Epithelial cell of proximal tubule (primary cell): ENCODE measurements at regions not wholly inside any gene's neighbourhood (a gene's known extent, or its start where the extent isn't known, plus 50 kb on each side); places are given as distances from the start of the nearest gene placed in this dataset.

ENCODE experiments used
- DNase-seq: peaks from one replicate; pipeline ENCODE4 v3.0.0-alpha.2; 2011; ENCODE audit warnings: low read depth
- H3K4me3 ChIP-seq: 2 replicates; pipeline ENCODE4 v1.5.1; 2011; ENCODE audit warnings: low read depth, mild to moderate bottlenecking, low read length
- CTCF ChIP-seq: conservative IDR thresholded peaks from 2 replicates; pipeline ENCODE4 v1.5.1; 2012; ENCODE audit warnings: low read depth, mild to moderate bottlenecking, low read length

GRCh38 chr1:182270731-182271130 lies 120.9 kb downstream of the GLUL start:
- TF ChIP-seq CTCF, result no peak
- no peak for DNase-seq
- H3K4me3 ChIP-seq, result no peak overlapping the region

- no peak for TF ChIP-seq CTCF
- no peak for DNase-seq
- H3K4me3 ChIP-seq, result no peak overlapping the region
These were observed 122.5 kb downstream of the GLUL start for GRCh38 chr1:182269097-182269496.

GRCh38 chr1:182268669-182269068 lies 122.9 kb downstream of the GLUL start:
- no peak for TF ChIP-seq CTCF
- H3K4me3 ChIP-seq, result no peak overlapping the region
- no peak for DNase-seq

GRCh38 chr1:182264185-182264584 lies 127.4 kb downstream of the GLUL start:
- no peak for DNase-seq
- H3K4me3 ChIP-seq, result no peak overlapping the region
- TF ChIP-seq CTCF, result no peak

GRCh38 chr1:182263706-182264105 lies 127.9 kb downstream of the GLUL start:
- DNase-seq, result no peak
- no peak for TF ChIP-seq CTCF

GRCh38 chr1:182262425-182262824 lies 129.2 kb downstream of the GLUL start:
- H3K4me3 ChIP-seq, result no peak overlapping the region
- DNase-seq, result no peak
- TF ChIP-seq CTCF, result no peak

More at GRCh38 chr1:182263706-182264105, 127.9 kb downstream of the GLUL start:
- no peak overlapping the region for H3K4me3 ChIP-seq

- no peak for DNase-seq
- H3K4me3 ChIP-seq, result no peak overlapping the region
- no peak for TF ChIP-seq CTCF
These were observed 129.9 kb downstream of the GLUL start for GRCh38 chr1:182261655-182262054.
